ENCODE measurements at regions not wholly inside any gene's neighbourhood (a gene's known extent, or its start where the extent isn't known, plus 50 kb on each side); places are given as distances from the start of the nearest gene placed in this dataset.

DNA sequence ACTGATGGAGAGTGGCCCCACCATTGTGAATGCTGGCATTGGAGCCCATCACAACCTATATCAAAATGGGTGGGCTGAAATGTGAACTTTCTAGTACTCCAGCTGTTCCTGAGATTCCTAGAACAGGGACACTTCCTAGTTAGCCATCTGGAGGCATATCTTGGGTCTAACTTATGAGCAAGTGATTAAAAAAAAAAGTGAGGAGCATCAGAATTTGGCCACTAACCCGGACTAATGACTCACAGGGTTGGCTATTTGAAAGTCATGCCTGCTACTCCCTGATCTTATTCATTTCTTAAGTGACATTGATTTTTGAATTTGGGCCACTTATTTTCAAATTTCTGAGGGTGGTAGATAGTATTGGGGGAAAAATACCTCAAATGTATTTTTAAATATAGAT, 216.6 kb downstream of the HRH4 start:
- DNase-seq, result no peak

GRCh38 chr18:24678107-24678506, 217.7 kb downstream of the HRH4 start:
- DNase-seq, result no peak

GRCh38 chr18:24678626-24679025, 218.2 kb downstream of the HRH4 start:
- DNase-seq, result no peak

GRCh38 chr18:24679062-24679461, 218.6 kb downstream of the HRH4 start:
- no peak for DNase-seq

DNA sequence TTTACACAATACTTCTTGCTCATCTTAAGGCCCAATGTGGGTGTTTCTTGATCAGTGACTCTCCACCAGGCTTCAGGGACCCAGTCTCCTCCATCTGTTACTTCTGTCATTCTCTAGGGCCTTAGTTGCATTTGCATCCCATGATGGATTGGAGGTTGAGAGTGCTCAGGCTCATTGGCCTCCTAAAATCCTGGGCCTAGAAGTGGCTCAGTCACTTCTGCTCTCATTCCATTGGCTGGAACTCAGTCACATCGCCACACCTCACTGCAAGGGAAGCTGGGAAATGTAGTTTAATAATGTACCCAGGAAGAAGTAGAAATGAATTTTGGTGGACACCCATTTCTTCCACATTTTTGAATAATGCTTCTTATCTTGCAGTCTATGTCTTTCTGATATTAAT, 223.5 kb downstream of the HRH4 start:
- DNase-seq, result no peak

DNA sequence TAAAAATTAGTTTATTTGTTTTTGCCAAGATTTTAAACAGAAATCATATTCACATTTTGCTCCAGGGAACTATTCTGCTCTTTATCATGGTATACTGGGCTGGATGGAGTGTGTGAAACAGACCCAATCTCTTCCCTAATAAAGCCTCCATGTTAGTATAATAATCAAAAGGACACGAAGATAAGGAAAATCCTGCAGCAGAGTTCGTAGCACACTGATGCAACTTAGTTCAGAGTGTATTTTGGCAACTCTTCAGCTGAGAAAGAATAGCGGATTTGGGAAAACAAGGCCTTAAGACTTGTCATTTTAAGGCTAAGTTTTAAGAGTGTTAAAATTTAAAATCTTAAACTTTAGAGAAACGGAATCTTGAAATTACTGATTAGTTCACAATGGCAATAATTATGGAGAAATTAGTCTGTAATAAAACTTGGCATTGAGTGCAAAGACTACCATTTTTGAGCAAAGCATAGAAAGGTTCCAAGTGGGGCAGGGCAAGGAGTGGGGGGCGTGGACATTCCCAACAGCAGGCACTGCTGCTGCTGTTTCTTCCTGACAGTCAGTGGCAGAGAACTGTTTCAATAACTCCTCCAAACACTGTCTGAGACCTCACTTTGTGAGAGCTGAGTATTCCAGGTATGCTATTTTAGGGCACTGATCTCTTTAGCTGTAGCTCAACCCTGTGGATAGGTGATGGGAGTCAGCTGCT, 225.0 kb downstream of the HRH4 start:
- no peak for DNase-seq

DNA sequence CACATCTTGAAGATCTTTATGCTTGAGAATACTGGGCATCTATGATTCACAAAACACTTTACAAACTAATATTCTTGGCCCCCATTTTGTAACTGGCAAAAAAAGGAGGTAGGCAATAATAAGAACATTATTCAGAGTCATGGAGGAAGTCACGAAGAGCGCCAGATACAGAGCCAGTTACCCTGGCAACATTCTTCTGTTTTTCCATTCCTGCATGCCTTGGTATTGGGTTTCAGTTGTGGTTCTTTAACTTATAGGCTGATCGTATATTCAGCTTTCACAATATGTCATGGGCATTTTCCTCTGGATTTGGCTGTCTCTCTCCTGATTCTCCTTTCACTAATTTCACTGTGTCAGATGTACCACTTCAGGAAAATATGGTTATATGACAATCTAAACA, 234.7 kb downstream of the HRH4 start:
- no peak for DNase-seq

DNA sequence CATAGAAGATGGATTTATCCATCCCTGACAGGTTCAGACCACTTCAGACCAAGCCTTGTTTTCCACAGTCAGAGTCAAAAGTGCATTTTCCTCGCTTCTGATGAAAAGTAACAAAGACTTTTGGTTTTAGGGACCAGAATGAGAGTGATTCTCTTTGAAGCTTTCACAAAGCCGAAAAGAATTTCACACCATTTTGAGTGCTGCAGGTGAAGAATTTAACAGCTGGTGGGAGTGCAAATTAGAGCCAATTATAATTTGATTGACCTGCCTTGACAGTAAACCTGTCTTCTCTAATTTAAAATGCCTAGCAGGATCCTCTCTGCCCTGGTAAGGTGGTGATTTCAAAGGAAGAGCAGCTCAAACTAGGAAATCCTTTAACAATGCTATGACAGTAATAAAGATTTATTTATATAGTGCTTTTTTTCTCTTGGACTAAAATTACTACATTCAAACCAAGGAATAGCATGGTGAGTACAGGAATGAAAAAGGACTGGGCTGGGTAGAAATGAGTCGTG, 241.6 kb downstream of the HRH4 start:
- DNase-seq, result no peak

- no peak for DNase-seq
These were observed 242.9 kb downstream of the HRH4 start for GRCh38 chr18:24703316-24703715.

DNA sequence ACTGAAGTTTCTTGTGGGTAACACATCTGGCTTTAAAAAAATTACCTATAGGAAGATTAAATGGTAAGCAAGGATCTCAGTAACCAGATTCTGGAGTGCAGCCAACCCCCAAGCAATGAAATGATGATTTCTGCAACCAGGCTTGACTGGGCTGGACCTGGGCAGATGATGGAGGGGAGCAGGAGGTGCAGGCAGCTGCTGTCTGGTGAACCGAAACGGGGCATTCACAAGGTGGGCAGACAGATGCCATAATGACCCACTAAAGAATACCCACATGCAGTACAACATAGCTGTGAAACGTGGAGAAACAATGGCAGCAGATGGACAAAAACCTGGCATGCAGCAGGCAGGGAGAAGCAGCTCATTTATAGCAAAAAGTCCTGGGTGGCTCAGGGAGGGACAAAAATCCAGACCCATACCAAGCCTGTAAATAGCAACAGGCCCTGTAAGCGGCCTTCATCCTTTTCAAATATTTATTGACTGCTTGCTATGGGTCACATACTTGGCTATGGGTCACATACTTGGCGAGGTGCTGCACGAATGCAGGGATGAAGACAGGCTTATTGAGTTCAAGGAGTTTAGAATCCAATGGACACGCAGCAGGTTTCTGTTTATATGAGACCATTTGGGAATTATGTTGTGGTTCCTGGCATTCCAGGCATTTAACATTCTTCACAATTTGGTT, 244.7 kb downstream of the HRH4 start:
- no peak for DNase-seq

- no peak for DNase-seq
These were observed 250.0 kb downstream of the HRH4 start for GRCh38 chr18:24710474-24710873.

DNA sequence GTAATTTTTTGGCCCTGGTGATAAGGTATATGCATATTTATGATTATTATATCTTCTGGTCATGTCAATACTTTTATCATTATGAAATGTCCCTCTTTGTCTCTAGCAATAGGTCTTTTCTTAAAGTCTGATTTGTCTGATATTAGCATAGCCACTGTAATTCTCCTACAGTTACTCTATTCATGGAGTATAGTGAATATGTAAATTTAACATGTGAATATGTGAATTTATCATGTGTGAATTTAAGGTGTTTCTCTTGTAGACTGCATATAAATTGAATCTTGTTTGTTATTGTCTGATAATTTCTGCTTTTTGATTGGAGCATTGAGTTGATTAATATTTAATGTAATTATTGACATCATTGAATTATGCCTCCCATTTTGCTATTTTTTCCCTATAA, 259.4 kb downstream of the HRH4 start:
- no peak for DNase-seq

DNA sequence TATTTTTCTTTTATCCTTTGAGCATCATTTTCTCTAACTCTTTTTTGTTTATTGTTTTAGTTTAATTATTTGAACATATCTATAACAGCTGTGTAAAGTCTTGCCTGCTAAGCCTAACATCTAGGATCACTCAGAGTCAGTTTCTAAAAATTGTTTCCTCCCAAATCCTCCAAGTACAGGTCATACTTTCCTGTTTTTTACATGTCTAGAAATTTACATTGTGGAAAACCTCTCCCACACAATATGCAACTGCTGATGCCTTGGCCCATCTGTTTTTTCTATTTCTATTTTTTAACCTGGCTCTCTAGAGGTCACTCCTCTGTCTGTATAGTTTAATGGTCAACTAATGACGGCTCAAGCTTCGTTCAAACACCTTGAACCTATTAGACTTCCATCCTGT, 261.0 kb downstream of the HRH4 start:
- no peak for DNase-seq

GRCh38 chr18:24725644-24726415, 265.4 kb downstream of the HRH4 start:
- DNase-seq, result no peak

- DNase-seq, result peak; percentile 14 to 42
These were observed 266.5 kb downstream of the HRH4 start for GRCh38 chr18:24726727-24727492.

- no peak for DNase-seq
These were observed 267.2 kb downstream of the HRH4 start for GRCh38 chr18:24727685-24728084.

GRCh38 chr18:24731158-24731557, 270.7 kb downstream of the HRH4 start:
- no peak for DNase-seq

DNA sequence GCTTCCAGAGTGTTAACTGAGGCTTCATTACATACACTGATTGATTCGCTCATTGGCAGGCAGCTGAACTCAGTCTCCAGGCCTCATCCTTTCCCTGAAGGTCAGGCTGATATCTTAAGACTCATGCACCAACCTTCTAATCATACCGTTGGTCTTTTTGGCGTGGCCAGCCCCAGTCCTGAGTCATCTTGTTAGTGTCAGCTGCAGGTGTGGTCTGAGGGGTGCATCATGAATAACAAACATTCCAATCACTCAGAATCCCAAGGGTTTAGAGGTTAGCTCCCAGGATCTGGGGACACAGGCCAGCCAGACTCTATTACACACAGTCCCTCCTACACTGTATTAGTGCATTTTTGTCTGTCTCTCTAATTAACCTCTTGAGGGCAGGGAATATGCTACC, 271.5 kb downstream of the HRH4 start:
- DNase-seq, result no peak

- DNase-seq, result peak in 1 of 2 experiments; percentile 64
These were observed 273.6 kb downstream of the HRH4 start for GRCh38 chr18:24734058-24734457.

- DNase-seq, result no peak
These were observed 275.3 kb downstream of the HRH4 start for GRCh38 chr18:24735624-24736231.

- no peak for DNase-seq
These were observed 276.4 kb downstream of the HRH4 start for GRCh38 chr18:24736662-24737330.

DNA sequence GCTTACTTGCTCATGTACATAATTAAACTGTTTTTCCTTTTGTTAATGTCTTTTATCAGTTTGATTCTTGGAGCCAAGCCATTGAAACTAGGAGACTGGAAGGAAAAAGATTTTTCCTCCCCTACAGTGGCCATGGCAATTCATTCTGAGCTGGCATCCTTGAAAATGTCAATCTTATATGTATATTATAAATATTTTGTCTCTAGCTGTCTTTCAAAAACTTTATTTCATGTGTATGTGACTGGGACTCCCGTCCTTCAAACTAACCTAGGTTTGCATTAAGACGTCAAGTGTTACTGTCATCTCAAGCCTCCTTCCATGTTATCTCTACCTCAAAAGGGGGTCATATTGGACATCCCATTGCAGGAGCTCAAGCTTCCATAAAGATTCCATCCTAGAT, 280.4 kb downstream of the HRH4 start:
- no peak for DNase-seq

Data from cerebellar nuclear complex (tissue), 1 donor.